ENCODE measurements at regions not wholly inside any gene's neighbourhood (a gene's known extent, or its start where the extent isn't known, plus 50 kb on each side); places are given as distances from the start of the nearest gene placed in this dataset.

DNA sequence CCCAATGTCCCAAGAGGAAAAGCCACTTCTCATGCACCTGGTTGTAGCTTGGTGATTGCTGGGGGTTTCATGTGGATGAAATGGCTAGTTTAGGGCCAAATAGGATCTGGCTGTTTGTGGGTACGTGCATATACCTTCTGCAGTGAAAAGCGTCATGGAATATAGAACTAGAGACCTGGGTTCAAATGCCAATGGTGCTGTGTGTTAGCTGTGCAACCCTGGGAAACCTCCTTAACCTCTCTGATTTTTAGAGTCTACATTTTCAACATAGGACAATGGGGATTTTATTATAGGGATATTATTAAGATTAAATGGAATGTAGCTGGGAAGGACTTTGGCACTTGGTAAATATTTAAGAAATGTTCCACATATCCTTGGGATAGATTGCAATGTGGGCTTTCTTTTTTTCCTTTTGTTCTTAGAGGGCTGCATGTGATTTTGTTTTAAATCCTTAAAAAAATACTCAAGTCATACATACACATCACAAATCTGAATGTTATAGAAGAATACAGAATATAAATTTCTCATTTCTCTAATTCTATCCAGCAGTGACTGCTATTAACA is 112.6 kb upstream of the E2F8 start:
- no peak for DNase-seq

DNA sequence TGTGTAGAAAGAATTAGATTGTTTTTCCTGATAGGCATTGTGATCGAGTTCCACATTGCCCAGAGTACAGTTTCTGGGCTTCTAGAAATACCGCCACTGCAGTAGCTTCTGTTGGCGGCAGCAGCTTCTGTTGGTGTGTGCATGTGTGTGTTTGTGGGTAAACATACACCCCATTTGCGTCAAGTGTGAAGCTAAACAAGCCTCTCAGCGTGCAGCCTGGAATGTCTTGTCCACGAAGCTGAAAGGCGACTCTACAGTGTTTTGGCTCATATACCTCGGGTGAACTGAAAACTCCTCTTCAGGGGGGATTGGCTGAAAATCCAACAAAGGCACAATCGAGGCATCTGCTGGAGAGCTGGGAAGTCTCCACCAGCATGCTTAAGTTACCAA is 112.0 kb upstream of the E2F8 start:
- DNase-seq: no peak

DNA sequence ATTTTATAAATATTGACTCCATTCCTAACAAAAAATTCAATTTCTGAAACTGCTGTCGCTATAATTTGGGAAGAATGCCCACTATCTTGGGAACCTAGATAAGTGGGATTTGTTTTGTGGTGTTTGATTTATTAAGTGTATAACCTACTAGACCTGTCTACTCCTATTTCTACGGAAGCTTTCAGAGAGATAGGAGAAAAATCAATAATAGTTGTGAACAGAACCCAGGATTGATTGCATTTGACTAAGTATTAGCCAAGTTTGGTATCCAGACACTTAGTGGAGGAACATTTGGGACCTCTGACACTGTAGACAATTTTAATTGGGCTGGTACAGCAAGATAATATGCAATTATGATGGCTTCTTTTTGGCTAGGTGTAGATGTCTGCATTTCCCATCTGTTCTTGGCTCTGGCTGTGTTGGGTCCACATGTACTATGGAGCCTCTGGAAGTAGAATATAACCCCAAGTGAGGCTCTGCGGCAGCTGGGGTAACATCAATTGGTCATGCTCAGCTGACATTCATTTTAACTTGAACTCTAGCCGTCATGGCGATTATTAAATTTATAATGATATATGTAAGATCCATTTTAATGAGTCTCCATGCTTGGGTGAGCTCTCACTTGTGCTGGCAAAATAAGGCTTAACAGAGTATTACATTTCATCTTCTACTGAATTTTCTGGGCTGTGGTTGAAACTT is 111.5 kb upstream of the E2F8 start:
- DNase-seq: no peak

DNA sequence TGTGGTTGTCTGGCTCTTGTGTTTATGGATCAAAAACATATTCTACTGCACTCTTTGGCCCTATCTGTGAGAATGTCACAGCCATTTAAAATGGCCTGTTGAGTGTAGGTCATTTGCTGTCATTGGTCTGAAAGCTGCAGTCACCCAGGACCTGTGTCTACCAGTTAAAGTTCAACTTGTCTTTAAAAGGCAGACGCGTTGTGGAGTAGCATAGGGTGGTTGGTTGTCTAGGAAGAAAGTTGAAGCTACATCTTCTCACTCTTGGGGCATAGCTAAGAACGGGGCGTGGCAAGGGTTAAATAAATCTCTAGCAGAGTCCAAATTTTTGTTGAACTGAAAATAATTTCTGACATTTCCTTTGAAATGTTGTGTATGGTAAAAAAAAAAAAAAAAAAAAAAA is 110.7 kb upstream of the E2F8 start:
- DNase-seq: no peak

DNA sequence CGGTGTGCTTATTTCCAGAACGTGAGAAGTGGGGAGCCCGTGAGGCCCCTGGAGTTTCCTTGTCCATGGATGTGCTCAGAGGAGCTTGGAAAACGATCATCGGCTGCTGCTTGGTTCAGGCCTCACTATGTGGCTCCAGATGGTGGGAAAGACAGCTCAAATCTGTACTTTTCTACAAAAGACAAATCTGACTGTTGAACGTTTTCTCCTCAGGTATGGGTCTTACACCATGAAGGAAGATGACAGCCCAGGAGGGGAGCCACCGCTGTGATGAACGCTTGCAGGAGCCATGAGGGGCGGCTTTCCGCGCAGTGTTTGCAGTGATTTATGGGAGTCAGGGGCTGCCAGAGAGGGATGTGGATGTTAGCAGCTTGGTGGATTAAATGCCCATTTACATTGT is 109.4 kb upstream of the E2F8 start:
- DNase-seq: no peak

DNA sequence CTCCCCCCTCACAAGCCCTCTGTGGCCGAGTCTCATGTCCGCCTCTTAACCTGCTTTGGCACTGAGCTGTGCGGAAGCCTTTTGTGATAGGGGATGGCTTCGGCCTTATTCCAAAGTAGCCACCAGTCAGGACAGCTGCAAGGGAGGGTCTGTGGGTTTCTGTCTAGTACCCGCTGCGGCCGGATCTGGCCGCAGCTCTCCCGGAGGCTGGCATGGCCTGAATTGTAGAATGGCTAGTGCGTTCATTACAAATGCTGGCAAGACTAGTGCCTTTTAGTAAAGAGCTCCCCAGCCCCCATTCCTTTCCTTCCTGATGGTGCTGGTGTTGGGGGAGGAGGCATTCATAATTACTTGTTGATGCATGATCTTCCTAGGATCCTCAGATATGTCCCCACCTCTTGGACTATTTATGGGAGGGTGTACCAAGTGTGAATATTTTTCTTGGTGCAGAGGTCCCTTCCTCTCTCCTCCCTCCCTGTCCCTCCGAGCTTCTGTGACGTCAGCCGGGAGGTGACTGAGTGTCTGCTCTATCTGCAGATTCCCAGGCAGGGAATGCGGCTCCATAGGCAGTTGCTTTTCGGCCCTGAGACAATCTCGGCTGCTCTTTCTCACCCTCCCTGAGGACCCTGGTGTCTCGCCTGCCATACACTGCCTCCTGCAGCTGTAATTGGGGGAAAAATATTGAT is 108.7 kb upstream of the E2F8 start:
- DNase-seq: no peak

DNA sequence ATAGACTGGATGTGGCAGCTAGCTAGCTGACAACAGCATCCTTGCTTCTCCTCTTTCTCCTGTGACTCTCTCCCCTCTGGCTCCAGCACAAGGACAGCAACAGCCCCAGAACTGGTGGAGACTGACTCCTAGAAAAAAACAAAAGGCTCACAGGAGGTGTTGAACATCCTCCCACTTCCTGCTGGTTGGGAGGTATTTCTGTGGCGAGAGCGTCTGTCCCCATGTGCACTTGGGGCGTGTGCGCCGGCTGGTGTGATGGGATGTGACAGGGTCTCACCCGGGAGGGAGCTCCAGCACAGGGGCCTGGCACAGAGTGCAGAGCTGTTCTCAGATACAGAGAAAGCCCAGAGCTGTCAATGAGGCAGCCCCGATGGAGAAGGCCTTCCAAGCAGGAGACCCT is 107.2 kb upstream of the E2F8 start:
- DNase-seq: no peak

DNA sequence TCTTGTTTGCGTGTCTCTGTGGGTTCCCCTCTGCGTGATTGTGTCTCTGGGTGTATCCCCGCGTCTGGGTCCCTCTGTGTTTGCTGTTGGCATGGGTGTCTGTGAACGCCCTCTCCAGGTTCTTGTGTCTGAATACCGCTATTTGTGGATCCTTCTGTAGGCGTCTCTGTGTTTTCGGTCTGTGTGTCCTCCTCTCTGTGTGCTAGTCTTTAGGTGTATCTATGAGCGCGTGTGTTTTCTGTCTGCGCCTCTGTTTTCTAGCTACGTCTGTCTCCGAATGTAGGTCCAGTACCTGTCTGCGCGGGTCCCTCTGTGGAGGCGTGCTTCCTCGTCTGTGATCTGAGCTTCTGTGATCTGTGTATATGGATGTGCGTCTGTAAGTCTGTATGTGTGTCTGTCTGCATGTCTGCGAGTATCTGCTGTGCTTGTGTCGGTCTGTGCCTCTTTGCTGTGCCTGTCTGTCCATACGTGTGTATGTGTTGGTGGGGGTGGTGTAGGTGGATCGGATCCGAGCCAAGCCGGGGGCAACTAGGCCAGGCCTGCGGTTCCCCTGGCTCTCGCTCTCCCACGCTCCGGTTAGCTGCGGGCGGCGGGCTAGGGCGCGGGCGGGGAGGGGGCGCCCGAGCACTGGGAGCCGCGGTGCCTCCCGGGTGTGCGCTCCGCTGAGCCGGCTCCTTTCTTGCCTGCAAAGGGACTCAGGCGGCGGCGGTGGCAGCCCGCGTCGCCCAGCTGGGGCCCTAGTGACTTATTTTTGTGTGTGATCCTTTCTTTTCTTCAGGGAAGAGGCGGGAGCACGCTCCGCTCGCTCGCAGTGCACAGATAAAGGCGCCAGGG is 105.3 kb upstream of the E2F8 start:
- DNase-seq: peak; percentile 17 to 20

DNA sequence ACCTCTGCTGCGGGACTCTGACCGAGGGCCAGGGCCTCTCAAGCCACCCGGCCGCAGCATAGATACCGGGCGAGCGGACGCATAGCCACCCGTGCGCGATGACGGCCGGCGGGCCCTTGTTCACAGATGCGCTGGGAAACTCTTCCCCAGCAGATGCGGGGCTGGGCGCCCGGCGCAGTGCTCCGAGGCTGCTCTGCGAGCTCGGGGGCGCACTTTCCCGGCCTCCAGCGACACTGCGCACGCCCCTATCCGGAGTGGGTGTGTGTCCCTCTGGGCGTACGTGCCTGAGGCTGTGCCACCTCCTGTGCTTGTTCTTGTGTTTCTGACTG is 104.7 kb upstream of the E2F8 start:
- DNase-seq: peak in 1 of 2 experiments; percentile 19

DNA sequence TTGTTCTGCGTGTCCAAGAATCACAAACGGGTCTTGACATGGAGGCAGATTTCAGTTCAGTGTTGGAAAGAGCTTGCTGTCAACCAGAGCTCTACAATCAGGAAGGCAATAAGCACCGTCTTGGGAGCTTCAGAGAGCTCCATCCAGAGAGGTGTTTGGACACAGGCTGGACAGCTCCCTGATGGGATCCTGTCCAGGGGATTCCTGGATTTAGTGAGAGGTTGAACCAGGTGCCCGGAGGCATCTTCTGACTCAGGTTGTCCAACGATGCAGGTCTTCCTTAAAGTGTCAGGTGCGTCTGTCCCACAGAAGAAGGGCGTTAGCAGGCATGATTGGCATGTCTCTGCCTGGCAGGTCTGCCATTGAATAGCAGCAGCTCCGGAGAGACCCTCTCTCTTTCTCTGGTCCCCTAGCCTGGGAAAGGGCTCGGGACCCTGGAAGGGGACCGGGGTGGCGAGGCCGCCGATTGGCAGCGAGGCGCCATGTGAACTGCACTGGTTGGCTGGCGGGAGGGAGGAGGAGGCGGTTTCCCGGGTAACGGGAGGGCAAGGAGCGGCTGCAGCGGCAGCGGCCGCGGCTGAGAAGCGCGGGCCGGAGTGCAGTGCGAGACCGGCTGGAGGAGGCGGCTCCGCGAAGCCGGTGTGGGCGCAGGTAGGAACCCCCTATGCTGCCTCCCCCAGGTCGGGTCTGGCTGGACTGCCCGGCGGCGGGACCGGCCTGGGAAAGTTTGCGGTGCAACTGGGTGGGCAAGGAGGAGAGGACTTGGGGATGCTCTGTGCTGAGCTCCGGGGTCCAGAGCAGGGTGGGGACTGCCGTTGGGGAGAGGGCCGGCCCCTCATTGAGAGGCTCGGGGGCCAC is 104.1 kb upstream of the E2F8 start:
- DNase-seq: peak in 1 of 2 experiments; percentile 18

DNA sequence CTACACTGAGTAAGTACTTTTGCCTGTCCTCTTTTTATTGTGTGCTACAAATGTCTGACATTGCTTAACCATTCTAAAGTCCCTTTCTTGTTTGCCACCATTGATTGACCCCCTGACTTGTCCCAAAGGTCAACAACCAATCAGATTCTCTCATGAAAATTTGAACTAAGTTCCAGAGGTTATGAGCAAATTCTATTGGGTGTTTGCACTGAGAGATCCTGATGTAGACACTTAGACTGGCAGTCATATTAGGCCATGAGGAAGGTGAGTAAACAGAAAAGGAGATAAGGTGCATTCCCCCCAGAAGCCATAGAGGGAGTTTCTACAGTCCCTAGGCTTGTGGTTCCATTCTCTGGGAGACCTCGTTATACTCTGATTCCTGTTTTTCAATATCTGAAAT is 101.3 kb upstream of the E2F8 start:
- no peak for DNase-seq

DNA sequence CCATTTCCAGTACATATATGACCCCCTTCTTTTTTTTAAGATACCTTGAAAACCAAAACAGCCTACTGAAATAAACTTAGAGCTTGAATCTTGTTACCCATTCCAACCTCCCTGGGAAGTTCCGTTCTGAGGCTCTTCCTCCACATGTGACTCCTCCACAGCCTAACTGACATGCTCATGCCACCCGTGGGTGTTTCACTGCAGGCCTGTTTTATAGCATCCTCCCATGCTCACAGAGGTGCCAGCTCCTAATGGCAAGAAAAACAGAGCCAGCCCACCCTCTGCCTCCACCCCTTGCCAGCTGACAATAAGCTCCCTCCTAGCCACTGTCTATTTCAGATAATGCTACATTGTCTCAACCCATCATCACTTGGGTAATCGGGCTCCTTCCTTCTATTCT is 97.6 kb upstream of the E2F8 start:
- DNase-seq: no peak

DNA sequence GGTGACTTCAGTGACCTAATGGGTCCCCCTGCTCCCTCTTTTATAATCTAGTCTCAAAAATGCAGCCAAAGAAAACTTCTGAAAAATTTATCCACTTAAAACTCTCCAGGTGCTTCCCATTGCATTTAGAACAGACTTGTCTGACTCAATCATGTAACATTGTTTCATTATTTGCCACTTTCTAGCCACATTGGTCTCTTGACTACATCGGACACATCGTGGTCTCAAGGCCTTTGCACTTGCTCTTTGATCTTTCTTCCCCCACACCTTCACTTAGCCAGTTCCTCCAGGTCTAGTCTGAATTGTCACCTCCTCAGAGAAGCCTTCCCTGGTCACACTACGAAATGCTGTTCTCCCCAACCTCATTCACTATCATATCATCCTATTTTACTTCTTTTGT is 97.0 kb upstream of the E2F8 start:
- no peak for DNase-seq

DNA sequence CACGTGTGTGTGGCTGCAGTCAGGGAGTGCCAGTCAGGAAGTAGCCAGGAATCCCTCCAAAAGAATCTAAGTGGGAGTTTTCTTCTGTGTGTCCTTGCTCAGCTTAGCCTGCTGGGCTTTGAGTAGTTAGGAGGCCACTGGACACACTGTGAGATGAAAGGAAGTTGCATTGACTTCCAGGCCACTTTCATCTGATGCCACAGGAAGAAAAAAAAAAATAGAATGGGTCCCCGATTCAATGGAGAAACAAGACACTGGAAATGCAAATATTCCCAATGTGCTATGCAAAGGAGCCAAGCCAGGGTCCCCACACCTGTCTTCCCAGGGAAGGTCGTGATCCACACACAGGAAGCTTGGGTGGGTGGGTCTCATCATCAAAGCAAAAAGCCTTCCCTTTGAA is 95.6 kb upstream of the E2F8 start:
- no peak for DNase-seq

DNA sequence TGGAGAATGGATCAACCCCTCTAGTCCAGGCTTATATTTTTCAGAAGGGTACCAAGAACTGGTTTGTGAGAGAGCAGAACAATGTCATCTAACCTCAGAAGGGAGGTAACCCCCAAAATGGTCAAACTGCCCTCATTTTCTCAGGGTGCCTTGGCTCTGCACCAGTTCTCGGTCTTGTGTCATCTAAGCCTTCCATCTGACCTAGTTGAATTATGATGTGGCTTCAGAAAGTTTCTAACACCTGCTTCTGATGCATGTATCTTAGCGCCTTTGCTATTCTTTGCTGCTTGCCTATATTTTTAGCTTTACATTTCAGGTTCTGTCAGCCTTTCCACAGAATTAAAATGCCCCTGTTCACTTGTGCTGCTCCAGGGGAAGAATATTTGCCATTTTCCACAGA is 91.7 kb upstream of the E2F8 start:
- DNase-seq: no peak

DNA sequence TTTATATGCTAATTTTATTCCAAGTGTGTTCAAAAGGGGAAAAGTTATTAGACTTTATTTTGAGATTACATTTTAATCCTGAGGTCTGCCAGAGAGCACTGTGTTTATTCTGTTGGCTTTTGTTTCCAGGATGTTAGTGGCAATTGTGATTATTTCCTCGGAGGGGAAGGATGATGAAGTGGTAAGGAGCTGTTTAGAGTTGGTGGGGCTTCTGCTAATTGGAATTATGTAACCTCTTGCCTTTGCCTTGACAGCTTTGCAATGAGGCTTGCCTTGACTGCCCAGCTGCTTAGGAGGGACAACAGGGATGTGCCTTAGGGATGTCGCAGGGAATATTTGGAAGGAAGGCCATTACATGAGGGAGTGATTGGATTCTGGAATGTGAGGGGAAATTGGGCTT is 89.7 kb upstream of the E2F8 start:
- DNase-seq: no peak

DNA sequence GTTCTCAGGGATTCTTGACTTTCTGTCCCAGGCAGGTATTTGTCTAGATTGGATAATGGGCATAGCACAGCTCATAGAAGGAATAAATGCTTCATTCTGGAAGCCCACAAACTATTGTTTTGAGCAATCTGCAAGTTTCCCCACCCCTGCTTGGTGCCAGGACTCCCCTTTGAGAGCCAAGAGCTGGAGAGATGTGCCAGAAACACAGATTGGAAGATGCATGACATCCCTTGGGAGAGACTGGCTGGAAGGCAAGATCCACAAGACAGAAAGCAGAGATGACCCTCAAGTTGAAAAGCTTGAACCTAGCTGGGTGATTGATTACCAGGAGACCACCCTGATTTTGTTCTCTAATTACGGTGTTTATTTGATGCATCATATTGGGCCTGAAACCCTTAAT is 89.2 kb upstream of the E2F8 start:
- DNase-seq: no peak

DNA sequence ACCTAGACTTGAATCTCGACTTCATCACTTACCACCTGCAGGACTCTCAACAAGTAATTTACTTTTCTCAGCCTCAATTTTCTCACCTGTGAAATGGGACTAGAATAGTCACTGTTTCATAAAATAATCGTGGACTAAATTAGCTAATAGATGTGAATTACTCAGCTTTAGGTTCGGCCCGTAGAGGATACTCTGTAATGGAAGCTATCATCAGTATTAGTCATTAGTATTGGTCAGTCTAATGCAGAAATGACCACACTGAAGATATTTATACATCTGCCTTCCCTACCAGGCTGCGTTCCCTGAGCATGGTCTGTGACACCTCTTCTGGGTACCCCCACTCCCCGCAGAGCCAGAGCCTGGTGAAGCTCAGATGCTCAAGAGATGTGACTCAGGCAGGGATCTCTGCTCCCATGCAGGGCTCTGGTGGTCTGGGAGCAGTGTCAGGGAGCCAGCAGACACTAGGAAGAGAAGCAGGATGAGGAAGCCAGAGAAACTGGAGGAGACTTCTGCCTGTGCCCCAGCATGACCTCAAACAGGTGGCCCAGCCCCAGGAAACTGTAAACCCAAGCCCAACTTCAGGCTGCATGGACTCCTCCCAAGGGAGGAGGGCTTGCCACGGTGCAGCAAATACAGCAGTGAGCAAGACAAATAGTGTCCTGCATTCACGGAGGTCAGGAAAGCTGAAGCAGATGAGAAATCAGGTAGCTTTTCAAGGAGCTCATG is 88.0 kb upstream of the E2F8 start:
- DNase-seq: no peak

DNA sequence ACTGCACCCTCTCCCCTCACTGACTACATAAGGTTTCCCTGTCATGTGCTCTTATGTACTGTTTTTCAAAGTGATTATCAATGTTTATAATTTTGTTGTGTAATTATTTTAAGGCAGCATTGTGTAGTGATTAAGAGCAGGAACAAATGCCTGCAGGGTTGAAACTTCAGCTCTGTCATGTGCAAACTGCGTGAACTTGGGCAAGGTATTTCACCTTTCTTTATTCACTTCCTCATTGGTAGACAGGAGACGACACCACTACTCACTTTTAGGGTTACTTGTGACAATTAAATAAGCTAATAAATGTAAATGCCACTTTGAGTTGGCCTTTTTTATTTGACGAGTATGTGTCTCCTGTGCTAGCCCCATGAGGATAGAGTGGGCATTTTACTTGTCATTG is 86.5 kb upstream of the E2F8 start:
- DNase-seq: no peak

DNA sequence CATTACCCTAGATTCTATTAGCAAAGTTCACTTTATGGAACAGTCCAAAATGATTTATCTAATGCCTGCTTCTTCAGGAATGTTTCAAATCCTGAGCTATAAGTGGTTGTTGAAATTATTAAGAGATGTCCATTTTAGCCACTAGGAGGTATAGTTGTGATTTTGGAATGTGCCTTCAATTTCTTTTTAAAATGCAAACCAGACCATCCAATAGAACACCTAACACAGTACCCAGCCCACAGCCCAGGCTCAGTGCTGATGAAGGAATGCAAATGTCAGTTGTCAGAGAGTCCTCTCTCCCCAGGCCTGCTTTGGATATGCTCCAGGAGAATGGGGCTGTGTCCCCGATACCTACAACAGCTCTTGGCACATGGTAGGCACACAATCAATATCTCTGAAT is 85.8 kb upstream of the E2F8 start:
- no peak for DNase-seq

DNA sequence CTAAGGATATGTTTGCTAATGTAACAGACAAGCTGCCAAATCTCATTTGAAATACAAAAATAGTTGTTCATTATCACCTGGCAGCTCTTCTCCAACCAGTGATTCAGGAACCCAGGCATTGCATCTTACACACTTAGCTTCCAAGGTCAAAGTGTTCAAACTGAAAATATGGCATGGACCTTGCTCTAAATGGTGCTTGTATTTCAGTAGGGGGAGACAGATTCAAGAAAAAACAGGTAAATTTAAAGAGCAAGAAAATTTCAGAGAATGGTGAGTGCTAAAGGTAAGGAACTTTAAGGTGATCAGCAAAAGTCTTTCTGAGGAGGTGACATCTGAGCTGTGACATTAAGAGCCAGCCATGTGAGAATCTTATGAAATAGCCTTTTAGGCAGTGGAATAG is 82.8 kb upstream of the E2F8 start:
- DNase-seq: no peak

DNA sequence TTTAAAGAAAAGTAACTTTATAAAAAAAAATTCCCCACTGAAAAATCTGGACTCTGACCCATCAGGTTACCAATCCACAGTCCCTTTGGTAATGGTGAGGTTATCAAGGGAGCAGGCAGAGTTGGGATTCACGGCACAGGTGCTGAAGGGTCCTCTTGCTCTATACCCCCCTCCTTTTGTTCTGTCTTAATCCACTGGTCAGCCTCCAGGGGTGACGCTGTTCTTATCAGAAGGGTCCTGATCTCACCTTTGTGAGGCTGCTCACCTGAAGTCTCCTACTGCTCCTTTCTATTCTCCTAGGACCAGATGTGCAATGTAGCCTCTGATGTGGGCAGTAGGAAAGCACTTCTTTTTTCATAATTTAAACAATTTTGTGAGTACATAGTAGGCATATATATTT is 80.6 kb upstream of the E2F8 start:
- no peak for DNase-seq

All from activated T-cell treated with anti-CD3 and anti-CD28 coated beads, Interleukin-2, amount 50 U/mL, for 48 hours (primary cell).